Loucy (cell line): ENCODE measurements at regions not wholly inside any gene's neighbourhood (a gene's known extent, or its start where the extent isn't known, plus 50 kb on each side); places are given as distances from the start of the nearest gene placed in this dataset.
"Not testable (repeated sequence)": the region's sequence is repeated elsewhere in the genome, so short reads cannot be mapped to it uniquely, and the experiment has no call there.

Source experiments
- H2AFZ ChIP-seq: fragments of 200-600 bp; sonication (generic); 2 replicates; pipeline ENCODE4 v1.6.0; 2016; ENCODE audit warnings: antibody characterized with exemption, mild to moderate bottlenecking, low read length, moderate library complexity
- H3F3A ChIP-seq: fragments of 200-600 bp; 2 replicates; pipeline ENCODE4 v1.6.0; 2016; ENCODE audit warnings: antibody characterized with exemption, low read depth, mild to moderate bottlenecking
- H3K27me3 ChIP-seq: fragments of 200-600 bp; sonication (generic); 2 replicates; pipeline ENCODE4 v1.6.1; 2014; ENCODE audit warnings: low read length, mild to moderate bottlenecking; ENCODE audit not compliant: insufficient read depth, poor library complexity, severe bottlenecking
- H3K36me3 ChIP-seq: fragments of 200-600 bp; sonication (generic); 2 replicates; pipeline ENCODE4 v1.6.1; 2016; ENCODE audit warnings: low read length; ENCODE audit not compliant: insufficient read depth
- H3K4me1 ChIP-seq: fragments of 200-600 bp; sonication (generic); 2 replicates; pipeline ENCODE4 v1.5.1; 2014; ENCODE audit warnings: low read length, mild to moderate bottlenecking; ENCODE audit not compliant: insufficient read depth, poor library complexity, severe bottlenecking
- H3K4me2 ChIP-seq: fragments of 200-600 bp; sonication (generic); 2 replicates; pipeline ENCODE4 v1.6.0; 2014; ENCODE audit warnings: antibody characterized with exemption, low read length, low read depth, mild to moderate bottlenecking; ENCODE audit not compliant: poor library complexity, severe bottlenecking
- H3K4me3 ChIP-seq: fragments of 200-600 bp; sonication (generic); 2 replicates; pipeline ENCODE4 v1.5.1; 2014; ENCODE audit warnings: low read length, mild to moderate bottlenecking, mixed read lengths; ENCODE audit not compliant: poor library complexity, severe bottlenecking
- H3K79me2 ChIP-seq: fragments of 200-600 bp; sonication (generic); 2 replicates; pipeline ENCODE4 v1.6.1; 2014; ENCODE audit warnings: low read length; ENCODE audit not compliant: insufficient read depth
- H3K9ac ChIP-seq: fragments of 200-600 bp; sonication (generic); 2 replicates; pipeline ENCODE4 v1.6.0; 2014; ENCODE audit warnings: mild to moderate bottlenecking, low read depth, low read length, moderate library complexity; ENCODE audit not compliant: poor library complexity, severe bottlenecking
- H3K9me2 ChIP-seq: fragments of 200-600 bp; sonication (generic); replicated peaks from 2 replicates; pipeline ENCODE4 v1.6.1; 2016; ENCODE audit warnings: low read depth, low read length, mixed read lengths
- H3K9me3 ChIP-seq: fragments of 200-600 bp; sonication (generic); 2 replicates; pipeline ENCODE4 v1.6.1; 2014; ENCODE audit warnings: mild to moderate bottlenecking, antibody characterized with exemption, low read length, low read depth; ENCODE audit not compliant: insufficient read depth
- H4K20me1 ChIP-seq: fragments of 200-600 bp; sonication (generic); 2 replicates; pipeline ENCODE4 v1.6.0; 2014; ENCODE audit warnings: antibody characterized with exemption, low read length, mild to moderate bottlenecking; ENCODE audit not compliant: insufficient read depth, poor library complexity, severe bottlenecking
- CTCF ChIP-seq: fragments of 200-600 bp; sonication (generic); conservative IDR thresholded peaks from 2 replicates; pipeline ENCODE4 v1.5.1; 2014; ENCODE audit warnings: mild to moderate bottlenecking, antibody characterized with exemption, low read length
- EZH2phosphoT487 ChIP-seq: fragments of 200-600 bp; IDR thresholded peaks from 2 replicates; pipeline ENCODE4 v1.6.1; 2018; ENCODE audit warnings: antibody characterized with exemption, mild to moderate bottlenecking, moderate library complexity, borderline replicate concordance

GRCh38 chr2:185417111-185417510 is 321.5 kb upstream of the FSIP2 start:
- H3K4me2 ChIP-seq = no peak overlapping the region
- H3K9me2 ChIP-seq = no peaks in the 10 kb centered on the region
- H3K36me3 ChIP-seq = no peaks in the 10 kb centered on the region
- no peaks in the 10 kb centered on the region for H4K20me1 ChIP-seq
- no peaks in the 10 kb centered on the region for H3K27me3 ChIP-seq
- no peak overlapping the region for H3K4me3 ChIP-seq
- H3F3A ChIP-seq = no peaks in the 10 kb centered on the region
- no peak for TF ChIP-seq EZH2phosphoT487
- TF ChIP-seq CTCF = no peak
- no peak overlapping the region for H2AFZ ChIP-seq
- no peak overlapping the region for H3K9ac ChIP-seq
- no peaks in the 10 kb centered on the region for H3K9me3 ChIP-seq
- H3K4me1 ChIP-seq = no peaks in the 10 kb centered on the region
- H3K79me2 ChIP-seq = no peaks in the 10 kb centered on the region

GRCh38 chr2:185417688-185418087 is 320.9 kb upstream of the FSIP2 start:
- no peak overlapping the region for H3K4me2 ChIP-seq
- no peak for TF ChIP-seq CTCF
- TF ChIP-seq EZH2phosphoT487 = no peak
- no peaks in the 10 kb centered on the region for H3K9me3 ChIP-seq
- no peak overlapping the region for H3K4me3 ChIP-seq
- H3K9ac ChIP-seq = no peak overlapping the region
- H3K79me2 ChIP-seq = no peaks in the 10 kb centered on the region
- H3K9me2 ChIP-seq = no peaks in the 10 kb centered on the region
- no peaks in the 10 kb centered on the region for H3K36me3 ChIP-seq
- H3K27me3 ChIP-seq = no peaks in the 10 kb centered on the region
- H4K20me1 ChIP-seq = no peaks in the 10 kb centered on the region
- H3F3A ChIP-seq = no peaks in the 10 kb centered on the region
- H3K4me1 ChIP-seq = no peaks in the 10 kb centered on the region
- no peak overlapping the region for H2AFZ ChIP-seq

GRCh38 chr2:185424958-185425629 is 313.5 kb upstream of the FSIP2 start:
- not testable (repeated sequence) for H3K4me2 ChIP-seq, H3K9ac ChIP-seq, H3K79me2 ChIP-seq, H3K27me3 ChIP-seq, H4K20me1 ChIP-seq, H3K36me3 ChIP-seq, H3K4me1 ChIP-seq, H3K9me3 ChIP-seq, H2AFZ ChIP-seq, H3F3A ChIP-seq, H3K9me2 ChIP-seq, H3K4me3 ChIP-seq

- TF ChIP-seq CTCF (no peak), EZH2phosphoT487 (no peak)
- H3K27me3 ChIP-seq = no peaks in the 10 kb centered on the region
- H3K4me2 ChIP-seq = no peak overlapping the region
- no peaks in the 10 kb centered on the region for H3K9me3 ChIP-seq
- no peaks in the 10 kb centered on the region for H3K79me2 ChIP-seq
- no peak overlapping the region for H3K9ac ChIP-seq
- no peaks in the 10 kb centered on the region for H3K36me3 ChIP-seq
- H3K4me3 ChIP-seq = no peak overlapping the region
- H3K9me2 ChIP-seq = no peaks in the 10 kb centered on the region
- no peaks in the 10 kb centered on the region for H3F3A ChIP-seq
- H2AFZ ChIP-seq = no peak overlapping the region
- H4K20me1 ChIP-seq = no peaks in the 10 kb centered on the region
- no peaks in the 10 kb centered on the region for H3K4me1 ChIP-seq
Measured at GRCh38 chr2:185428000-185428399, 310.6 kb upstream of the FSIP2 start.
